IMR-90 (cell line): ENCODE measurements at regions not wholly inside any gene's neighbourhood (a gene's known extent, or its start where the extent isn't known, plus 50 kb on each side); places are given as distances from the start of the nearest gene placed in this dataset.

Source experiments
- ATAC-seq: fragments of 200-7000 bp; cut with Tn5 transposase; 2 replicates; pipeline ENCODE4 v1.9.1; 2020; ENCODE audit warnings: low read depth, mild to moderate bottlenecking, moderate library complexity
- BruUV-seq: library from RNA; stranded (reverse); fragments of 400-500 nt; replicated peaks from 2 replicates; lab custom pipeline; 2021; lab: Mats Ljungman, UMichigan
- CTCF ChIA-PET: fragments of 300-600 bp; formaldehyde crosslinking; extraction: SDS; loops from one replicate; lab custom pipeline; 2021; ENCODE audit warnings: antibody characterized with exemption; lab: Yijun Ruan, JAX
- POLR2A ChIA-PET: fragments of 300-600 bp; sonication (Branson Sonifier 250); formaldehyde crosslinking; loops from one replicate; lab custom pipeline; 2022; ENCODE audit warnings: antibody characterized with exemption; ENCODE audit not compliant: unreplicated experiment; lab: Charles Lee
- DNase-seq: peaks from one replicate; pipeline ENCODE4 v3.0.0; 2013
- H2AFZ ChIP-seq: replicated peaks from 2 replicates; pipeline ENCODE3; 2013; ENCODE audit warnings: low read length, mild to moderate bottlenecking; ENCODE audit not compliant: poor library complexity
- H2AK5ac ChIP-seq: 2 replicates; pipeline ENCODE4 v1.6.1; 2013; ENCODE audit warnings: low read depth, low read length, inconsistent platforms
- H2AK9ac ChIP-seq: replicated peaks from 2 replicates; pipeline ENCODE3; 2013; ENCODE audit warnings: mild to moderate bottlenecking, low read depth, low read length, moderate library complexity; ENCODE audit not compliant: poor library complexity
- H2BK120ac ChIP-seq: 2 replicates; pipeline ENCODE4 v1.6.1; 2013; ENCODE audit warnings: low read depth, low read length, inconsistent platforms
- H2BK15ac ChIP-seq: 3 replicates; pipeline ENCODE4 v1.6.1; 2013; ENCODE audit warnings: low read depth, low read length, inconsistent platforms
- H2BK20ac ChIP-seq: 2 replicates; pipeline ENCODE4 v1.6.1; 2013; ENCODE audit warnings: low read depth, mild to moderate bottlenecking, inconsistent platforms, low read length, moderate library complexity
- H2BK5ac ChIP-seq: 2 replicates; pipeline ENCODE4 v1.6.1; 2013; ENCODE audit warnings: mild to moderate bottlenecking, low read depth, low read length, inconsistent platforms; ENCODE audit not compliant: poor library complexity, severe bottlenecking
- H3K14ac ChIP-seq: replicated peaks from 2 replicates; pipeline ENCODE4 v1.6.1; 2013; ENCODE audit warnings: low read depth, low read length, inconsistent platforms
- H3K18ac ChIP-seq: 2 replicates; pipeline ENCODE4 v1.6.1; 2013; ENCODE audit warnings: low read depth, low read length, control low read depth
- H3K23ac ChIP-seq: 2 replicates; pipeline ENCODE4 v1.6.1; 2013; ENCODE audit warnings: low read depth, low read length, inconsistent platforms
- H3K27ac ChIP-seq: 2 replicates; pipeline ENCODE4 v1.5.1; 2013; ENCODE audit warnings: mild to moderate bottlenecking, control low read depth, low read length; ENCODE audit not compliant: insufficient read depth
- H3K27me3 ChIP-seq: 2 replicates; pipeline ENCODE4 v1.6.1; 2013; ENCODE audit warnings: low read length; ENCODE audit not compliant: control insufficient read depth, insufficient read depth
- H3K36me3 ChIP-seq: 2 replicates; pipeline ENCODE4 v1.6.1; 2013; ENCODE audit warnings: low read length, mixed read lengths; ENCODE audit not compliant: control insufficient read depth, insufficient read depth
- H3K4ac ChIP-seq: 2 replicates; pipeline ENCODE4 v1.6.1; 2013; ENCODE audit warnings: low read depth, low read length, inconsistent platforms
- H3K4me1 ChIP-seq: 2 replicates; pipeline ENCODE4 v1.6.1; 2013; ENCODE audit warnings: low read length, mixed read lengths; ENCODE audit not compliant: control insufficient read depth, insufficient read depth
- H3K4me2 ChIP-seq: 2 replicates; pipeline ENCODE4 v1.6.1; 2013; ENCODE audit warnings: low read depth, mild to moderate bottlenecking, control low read depth, low read length, moderate library complexity
- H3K4me3 ChIP-seq: 2 replicates; pipeline ENCODE4 v1.5.1; 2013; ENCODE audit warnings: low read depth, mild to moderate bottlenecking, control low read depth, low read length, moderate library complexity; ENCODE audit not compliant: insufficient read depth
- H3K56ac ChIP-seq: 2 replicates; pipeline ENCODE4 v1.6.1; 2013; ENCODE audit warnings: low read length, inconsistent platforms; ENCODE audit not compliant: insufficient read depth; ENCODE audit errors: extremely low read depth
- H3K79me1 ChIP-seq, 2 experiments: 2 replicates each; pipeline ENCODE4 v1.6.1; 2013; ENCODE audit warnings: low read length in 2 of 2, inconsistent platforms in 1 of 2, low read depth in 1 of 2
- H3K9ac ChIP-seq: 2 replicates; pipeline ENCODE4 v1.6.1; 2013; ENCODE audit warnings: low read depth, low read length, control low read depth
- H3K9me1 ChIP-seq: 2 replicates; pipeline ENCODE4 v1.6.1; 2013; ENCODE audit warnings: low read length, inconsistent platforms; ENCODE audit not compliant: insufficient read depth
- H3K9me3 ChIP-seq: 2 replicates; pipeline ENCODE4 v1.6.1; 2013; ENCODE audit warnings: low read length; ENCODE audit not compliant: control insufficient read depth, insufficient read depth
- H4K20me1 ChIP-seq: 2 replicates; pipeline ENCODE4 v1.6.1; 2013; ENCODE audit warnings: low read length, inconsistent platforms; ENCODE audit not compliant: insufficient read depth
- H4K5ac ChIP-seq: 2 replicates; pipeline ENCODE4 v1.6.1; 2013; ENCODE audit warnings: mild to moderate bottlenecking, low read depth, low read length, control low read depth
- H4K8ac ChIP-seq, 2 experiments: 2 replicates each; pipeline ENCODE4 v1.6.1; 2013; ENCODE audit warnings: low read depth in 2 of 2, low read length in 2 of 2, control low read depth in 1 of 2, inconsistent platforms in 1 of 2
- H4K91ac ChIP-seq: 2 replicates; pipeline ENCODE4 v1.6.1; 2013; ENCODE audit warnings: low read depth, low read length, inconsistent platforms; ENCODE audit not compliant: insufficient read depth
- FOS ChIP-seq: fragments of 150-350 bp; IDR thresholded peaks from 2 replicates; pipeline ENCODE4 v1.6.1; 2016; ENCODE audit warnings: low read depth, low read length
- MXI1 ChIP-seq: IDR thresholded peaks from 2 replicates; pipeline ENCODE4 v1.6.1; 2012; ENCODE audit warnings: low read depth, mild to moderate bottlenecking, low read length, moderate library complexity, borderline replicate concordance
- WGBS, 2 experiments: methylation state at CpG; one replicate each; pipeline versions ENCODE4 v1.1.5 to v1.1.7; 2013; ENCODE audit warnings: missing lambda C conversion rate in 2 of 2; ENCODE audit not compliant: insufficient read length in 1 of 2; ENCODE audit errors: extremely low coverage in 2 of 2; 5-methylcytosine and 5-hydroxymethylcytosine counted together
- dilution Hi-C: fragments of 300-500 bp; cut with HindIII; formaldehyde crosslinking; loops from one replicate; pipeline ENCODE4 v1.14.3; 2018; ENCODE audit warnings: low sequenced_read_pairs; ENCODE audit not compliant: unreplicated experiment
- in situ Hi-C: fragments of 300-500 bp; cut with MboI; formaldehyde crosslinking; loops from 3 replicates; pipeline ENCODE4 v1.14.3; 2019; ENCODE audit warnings: low sequenced_read_pairs, inconsistent platforms, mixed read lengths
- intact Hi-C: fragments of 100-400 bp; cut with micrococcal nuclease; formaldehyde crosslinking; loops from 2 replicates; pipeline ENCODE4 v1.10.0; 2022
- TF ChIP-seq, protein P1 (sequence below): fragments of 150-350 bp; IDR thresholded peaks from 2 replicates; pipeline ENCODE4 v1.6.1; 2017; ENCODE audit warnings: mild to moderate bottlenecking, antibody characterized with exemption, low read length, low read depth
- TF ChIP-seq, protein P2 (sequence below): fragments of 150-350 bp; IDR thresholded peaks from 2 replicates; pipeline ENCODE4 v1.6.1; 2016; ENCODE audit warnings: low read depth, mild to moderate bottlenecking, low read length, moderate library complexity, borderline replicate concordance

DNA sequence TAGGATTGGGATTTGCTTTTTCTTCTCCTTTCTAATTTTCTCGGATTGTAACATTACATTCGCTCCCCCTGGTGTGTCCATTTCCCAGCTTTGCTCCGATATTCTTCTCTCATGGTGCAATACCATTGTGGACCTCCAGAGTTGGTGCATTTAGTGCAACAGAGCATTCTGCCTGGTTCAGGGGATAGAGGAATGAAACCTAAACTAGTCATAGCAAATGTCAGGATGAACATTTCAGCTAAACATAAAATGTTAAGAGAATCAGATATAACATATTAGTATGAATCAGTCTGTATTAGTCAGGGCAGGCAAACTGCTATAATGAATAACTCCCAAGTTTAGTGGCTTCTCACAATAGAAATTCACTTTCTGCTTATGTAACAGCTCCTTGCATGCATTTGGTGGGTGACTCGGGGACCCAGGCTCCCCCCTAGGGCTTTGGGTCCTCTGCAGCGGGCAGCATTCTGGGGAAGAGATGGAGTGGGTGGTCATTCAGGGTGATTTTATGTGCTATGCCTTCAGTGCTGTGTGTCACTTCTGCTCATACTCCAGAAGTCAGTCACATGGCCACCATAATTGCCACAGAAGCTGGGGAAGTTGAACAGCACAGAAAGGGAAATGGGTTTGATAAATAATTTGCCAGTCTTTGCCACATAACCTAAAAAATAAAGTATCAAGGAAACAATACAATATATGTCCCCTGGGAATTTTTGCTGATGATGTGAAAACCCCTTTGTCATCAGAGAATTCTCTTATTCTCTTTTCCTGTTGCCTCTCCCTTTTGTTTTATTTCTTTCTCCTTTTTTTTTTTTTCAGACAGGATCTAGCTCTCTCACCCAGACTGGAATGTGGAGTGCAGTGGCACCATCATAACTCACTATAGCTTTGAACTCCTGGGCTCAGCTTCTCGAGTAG, 111.0 kb downstream of the HSPH1 start (continued):
- TF ChIP-seq, protein P1, sequence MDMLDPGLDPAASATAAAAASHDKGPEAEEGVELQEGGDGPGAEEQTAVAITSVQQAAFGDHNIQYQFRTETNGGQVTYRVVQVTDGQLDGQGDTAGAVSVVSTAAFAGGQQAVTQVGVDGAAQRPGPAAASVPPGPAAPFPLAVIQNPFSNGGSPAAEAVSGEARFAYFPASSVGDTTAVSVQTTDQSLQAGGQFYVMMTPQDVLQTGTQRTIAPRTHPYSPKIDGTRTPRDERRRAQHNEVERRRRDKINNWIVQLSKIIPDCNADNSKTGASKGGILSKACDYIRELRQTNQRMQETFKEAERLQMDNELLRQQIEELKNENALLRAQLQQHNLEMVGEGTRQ, result no peak; the same call in 1 of the 2 replicates
- no peak for TF ChIP-seq MXI1

DNA sequence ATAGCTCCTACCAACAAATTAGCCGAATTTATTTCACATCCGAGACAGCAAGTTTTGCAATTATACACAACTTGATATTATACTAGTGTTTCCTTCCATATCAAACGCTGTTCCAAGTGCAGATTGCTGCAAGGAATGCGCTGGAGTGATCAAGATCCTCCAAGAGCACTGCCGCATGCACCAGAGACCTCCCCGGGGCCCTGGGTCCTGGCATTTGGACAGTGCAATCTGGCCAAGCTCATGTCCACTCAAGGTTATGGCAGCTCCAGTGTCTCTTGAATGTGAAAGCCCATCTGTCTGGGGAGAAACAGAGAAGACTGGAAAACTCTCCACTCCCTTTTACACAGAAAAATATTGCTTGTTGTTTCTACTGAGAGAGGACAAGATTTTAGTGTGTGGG, 111.9 kb downstream of the HSPH1 start:
- no peak overlapping the region for H4K5ac ChIP-seq
- H2AK5ac ChIP-seq, result no peak overlapping the region
- H3K27me3 ChIP-seq, result no peaks in the 10 kb centered on the region
- DNase-seq, result no peak
- H3K9ac ChIP-seq, result no peak overlapping the region
- H3K14ac ChIP-seq, result no peak overlapping the region
- no peak overlapping the region for H2BK15ac ChIP-seq
- in situ Hi-C loops (loop anchor here (10.0 to 25.0 kb wide), 3 partner anchors 413 to 913 kb away; partner anchors contain the start of gene HMGB1), dilution Hi-C loops (no loop called here), intact Hi-C loops (loop anchor here (5.0 kb wide), 1 partner anchor 112 kb away; the partner anchor contains the start of gene HSPH1)
- H2BK20ac ChIP-seq, result no peak overlapping the region
- no peaks in the 10 kb centered on the region; a peak in 1 of 4 replicates for H3K79me1 ChIP-seq
- H3K36me3 ChIP-seq, result no peaks in the 10 kb centered on the region
- H3K4ac ChIP-seq, result no peak overlapping the region
- H3K4me1 ChIP-seq, result peaks cover 19% of the 10 kb centered on the region
- CTCF ChIA-PET, result interaction anchor here (0.5 to 0.6 kb wide), 2 partner anchors 464 to 690 kb away, joined by 3 read pairs; no protein-coding TSS in a partner anchor
- 76% methylated on average over 4 of the region's 6 CpGs; no CpG with 5 or more reads in 1 of the 2 experiments for WGBS, 2 experiments
- no peak for ATAC-seq
- H4K8ac ChIP-seq, result no peak overlapping the region
- H3K4me3 ChIP-seq, result no peak overlapping the region
- H4K91ac ChIP-seq, result no peak overlapping the region
- H4K20me1 ChIP-seq, result no peaks in the 10 kb centered on the region
- peaks cover 14% of the 10 kb centered on the region; the same call in 1 of the 2 replicates for H3K9me1 ChIP-seq
- BruUV-seq, result no TSS peak
- TF ChIP-seq, protein P2, sequence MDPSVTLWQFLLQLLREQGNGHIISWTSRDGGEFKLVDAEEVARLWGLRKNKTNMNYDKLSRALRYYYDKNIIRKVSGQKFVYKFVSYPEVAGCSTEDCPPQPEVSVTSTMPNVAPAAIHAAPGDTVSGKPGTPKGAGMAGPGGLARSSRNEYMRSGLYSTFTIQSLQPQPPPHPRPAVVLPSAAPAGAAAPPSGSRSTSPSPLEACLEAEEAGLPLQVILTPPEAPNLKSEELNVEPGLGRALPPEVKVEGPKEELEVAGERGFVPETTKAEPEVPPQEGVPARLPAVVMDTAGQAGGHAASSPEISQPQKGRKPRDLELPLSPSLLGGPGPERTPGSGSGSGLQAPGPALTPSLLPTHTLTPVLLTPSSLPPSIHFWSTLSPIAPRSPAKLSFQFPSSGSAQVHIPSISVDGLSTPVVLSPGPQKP, result no peak
- TF ChIP-seq FOS, result no peak
- TF ChIP-seq, protein P1, result no peak
- TF ChIP-seq MXI1, result no peak
- no peak overlapping the region for H2AK9ac ChIP-seq
- H3K18ac ChIP-seq, result no peak overlapping the region
- no peak overlapping the region for H2AFZ ChIP-seq
- no peak overlapping the region for H3K4me2 ChIP-seq
- H2BK5ac ChIP-seq, result no peak overlapping the region
- no peak overlapping the region for H2BK120ac ChIP-seq
- no peak overlapping the region for H3K27ac ChIP-seq
- POLR2A ChIA-PET, result no interaction called here
- H3K9me3 ChIP-seq, result no peaks in the 10 kb centered on the region
- H3K23ac ChIP-seq, result no peak overlapping the region
- no peak overlapping the region for H3K56ac ChIP-seq
